MM.1S (cell line): ENCODE measurements at regions not wholly inside any gene's neighbourhood (a gene's known extent, or its start where the extent isn't known, plus 50 kb on each side); places are given as distances from the start of the nearest gene placed in this dataset.

Experiments used
- EZH2 ChIP-seq: fragments of 300-600 bp; sonication (generic); optimal IDR thresholded peaks from 2 replicates; pipeline ENCODE3; 2017; ENCODE audit warnings: low read depth, mild to moderate bottlenecking, antibody characterized with exemption, low read length, mixed read lengths
- EZH2phosphoT487 ChIP-seq: fragments of 300-600 bp; sonication (generic); IDR thresholded peaks from 2 replicates; pipeline ENCODE4 v1.6.1; 2018; ENCODE audit warnings: antibody characterized with exemption, low read length
- TF ChIP-seq, protein P1 (sequence below): fragments of 300-600 bp; sonication (generic); IDR thresholded peaks from 2 replicates; pipeline ENCODE4 v1.5.1; 2016; ENCODE audit warnings: antibody characterized with exemption, low read length, mixed read lengths

DNA sequence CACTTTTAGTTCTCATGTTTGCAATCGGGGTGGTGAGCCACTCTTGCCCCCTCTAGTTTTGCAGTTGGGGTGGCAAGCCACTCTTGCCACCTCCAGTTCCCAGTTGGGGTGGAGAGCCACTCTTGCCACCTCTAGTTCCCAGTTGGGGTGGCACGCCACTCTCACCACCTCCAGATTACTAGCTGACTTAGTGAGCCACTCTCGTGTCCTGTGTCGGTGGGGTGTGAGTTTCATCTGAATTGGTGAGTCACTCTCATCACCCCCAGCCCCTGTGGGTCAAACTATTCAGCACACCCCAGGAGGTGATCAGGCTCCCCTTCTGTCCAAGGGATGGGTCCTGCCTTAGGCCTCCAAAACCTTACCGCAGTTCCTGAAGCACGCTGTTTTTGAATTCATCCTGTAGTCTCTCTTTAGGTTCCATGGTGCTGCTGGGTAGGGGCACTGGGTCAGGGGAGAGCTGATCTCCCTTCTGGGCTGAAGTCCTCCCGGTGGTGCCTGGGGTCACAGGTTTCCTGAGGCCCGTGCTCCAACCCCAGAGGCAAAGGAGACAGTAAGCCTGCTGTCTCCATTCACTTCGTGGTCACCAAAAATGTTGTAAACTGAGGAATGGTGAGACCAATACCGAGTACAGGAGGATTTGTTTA lies 224.2 kb upstream of the SYNCRIP start:
- TF ChIP-seq EZH2 (no peak), EZH2phosphoT487 (no peak)
- TF ChIP-seq, protein P1, sequence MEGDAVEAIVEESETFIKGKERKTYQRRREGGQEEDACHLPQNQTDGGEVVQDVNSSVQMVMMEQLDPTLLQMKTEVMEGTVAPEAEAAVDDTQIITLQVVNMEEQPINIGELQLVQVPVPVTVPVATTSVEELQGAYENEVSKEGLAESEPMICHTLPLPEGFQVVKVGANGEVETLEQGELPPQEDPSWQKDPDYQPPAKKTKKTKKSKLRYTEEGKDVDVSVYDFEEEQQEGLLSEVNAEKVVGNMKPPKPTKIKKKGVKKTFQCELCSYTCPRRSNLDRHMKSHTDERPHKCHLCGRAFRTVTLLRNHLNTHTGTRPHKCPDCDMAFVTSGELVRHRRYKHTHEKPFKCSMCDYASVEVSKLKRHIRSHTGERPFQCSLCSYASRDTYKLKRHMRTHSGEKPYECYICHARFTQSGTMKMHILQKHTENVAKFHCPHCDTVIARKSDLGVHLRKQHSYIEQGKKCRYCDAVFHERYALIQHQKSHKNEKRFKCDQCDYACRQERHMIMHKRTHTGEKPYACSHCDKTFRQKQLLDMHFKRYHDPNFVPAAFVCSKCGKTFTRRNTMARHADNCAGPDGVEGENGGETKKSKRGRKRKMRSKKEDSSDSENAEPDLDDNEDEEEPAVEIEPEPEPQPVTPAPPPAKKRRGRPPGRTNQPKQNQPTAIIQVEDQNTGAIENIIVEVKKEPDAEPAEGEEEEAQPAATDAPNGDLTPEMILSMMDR: no peak
